ENCODE measurements at regions not wholly inside any gene's neighbourhood (a gene's known extent, or its start where the extent isn't known, plus 50 kb on each side); places are given as distances from the start of the nearest gene placed in this dataset.

DNA sequence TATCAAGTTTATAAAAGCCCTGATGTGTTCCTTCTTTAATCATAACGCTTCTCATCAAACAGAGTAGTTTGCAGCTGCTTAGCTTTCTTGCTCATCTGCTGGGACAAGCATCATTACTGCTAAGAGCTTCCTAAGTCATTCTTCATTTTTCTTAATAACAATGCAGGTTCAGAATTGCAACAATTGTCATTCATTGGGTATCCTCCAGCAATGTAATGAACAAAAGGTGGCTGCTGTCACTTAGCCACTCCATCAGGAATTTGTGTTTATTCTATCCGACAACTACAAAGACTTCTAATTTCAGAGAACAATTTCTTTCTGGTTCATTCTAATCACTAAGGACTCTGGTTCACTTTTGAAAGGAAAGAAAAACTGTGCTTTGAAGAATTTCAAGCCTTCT, 836.7 kb upstream of the CDH10 start:
- TF ChIP-seq, protein P1, sequence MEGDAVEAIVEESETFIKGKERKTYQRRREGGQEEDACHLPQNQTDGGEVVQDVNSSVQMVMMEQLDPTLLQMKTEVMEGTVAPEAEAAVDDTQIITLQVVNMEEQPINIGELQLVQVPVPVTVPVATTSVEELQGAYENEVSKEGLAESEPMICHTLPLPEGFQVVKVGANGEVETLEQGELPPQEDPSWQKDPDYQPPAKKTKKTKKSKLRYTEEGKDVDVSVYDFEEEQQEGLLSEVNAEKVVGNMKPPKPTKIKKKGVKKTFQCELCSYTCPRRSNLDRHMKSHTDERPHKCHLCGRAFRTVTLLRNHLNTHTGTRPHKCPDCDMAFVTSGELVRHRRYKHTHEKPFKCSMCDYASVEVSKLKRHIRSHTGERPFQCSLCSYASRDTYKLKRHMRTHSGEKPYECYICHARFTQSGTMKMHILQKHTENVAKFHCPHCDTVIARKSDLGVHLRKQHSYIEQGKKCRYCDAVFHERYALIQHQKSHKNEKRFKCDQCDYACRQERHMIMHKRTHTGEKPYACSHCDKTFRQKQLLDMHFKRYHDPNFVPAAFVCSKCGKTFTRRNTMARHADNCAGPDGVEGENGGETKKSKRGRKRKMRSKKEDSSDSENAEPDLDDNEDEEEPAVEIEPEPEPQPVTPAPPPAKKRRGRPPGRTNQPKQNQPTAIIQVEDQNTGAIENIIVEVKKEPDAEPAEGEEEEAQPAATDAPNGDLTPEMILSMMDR (IDR thresholded peaks at IDR 0.05), result no peak
- no peak for TF ChIP-seq POLR2A (IDR thresholded peaks at IDR 0.05)

Data from lower leg skin (tissue), 3 donors.